HG03095 (cell line): ENCODE measurements at regions not wholly inside any gene's neighbourhood (a gene's known extent, or its start where the extent isn't known, plus 50 kb on each side); places are given as distances from the start of the nearest gene placed in this dataset.

Experiments
- ATAC-seq: cut with Tn5 transposase; IDR thresholded peaks from one replicate; pipeline ENCODE4 v1.9.1; 2021; ENCODE audit warnings: moderate library complexity; ENCODE audit not compliant: unreplicated experiment

GRCh38 chr20:39107741-39108140 is 145.6 kb downstream of the DHX35 start:
- no peak for ATAC-seq

GRCh38 chr20:39106791-39107190 is 144.6 kb downstream of the DHX35 start:
- ATAC-seq, result no peak

- no peak for ATAC-seq
Observed at GRCh38 chr20:39105551-39105950, 143.4 kb downstream of the DHX35 start.

GRCh38 chr20:39103732-39104131 is 141.6 kb downstream of the DHX35 start:
- no peak for ATAC-seq

- no peak for ATAC-seq
Observed at GRCh38 chr20:39103305-39103704, 141.2 kb downstream of the DHX35 start.

GRCh38 chr20:39101895-39102294 is 139.8 kb downstream of the DHX35 start:
- ATAC-seq, result no peak

- ATAC-seq, result no peak
Observed at GRCh38 chr20:39100691-39101090, 138.5 kb downstream of the DHX35 start.

GRCh38 chr20:39097889-39098288 is 135.7 kb downstream of the DHX35 start:
- no peak for ATAC-seq

- ATAC-seq, result no peak
Observed at GRCh38 chr20:39095870-39096269, 133.7 kb downstream of the DHX35 start.

- ATAC-seq, result no peak
Observed at GRCh38 chr20:39094391-39094790, 132.2 kb downstream of the DHX35 start.

GRCh38 chr20:39092733-39093410 is 130.7 kb downstream of the DHX35 start:
- ATAC-seq, result no peak

GRCh38 chr20:39090906-39091305 is 128.8 kb downstream of the DHX35 start:
- no peak for ATAC-seq

- no peak for ATAC-seq
Observed at GRCh38 chr20:39089797-39090196, 127.7 kb downstream of the DHX35 start.
